Activated CD4-positive, alpha-beta T cell treated with anti-CD3 and anti-CD28 coated beads, Interleukin-2, amount 10 ng/mL, durations not matched to agents 24 days and 14 days (primary cell): ENCODE measurements at regions not wholly inside any gene's neighbourhood (a gene's known extent, or its start where the extent isn't known, plus 50 kb on each side); places are given as distances from the start of the nearest gene placed in this dataset.

ENCODE experiments used
- DNase-seq: peaks from one replicate; pipeline ENCODE4 v3.0.0; 2022
- H3K27ac Mint-ChIP-seq: one replicate; pipeline ENCODE4 v1.8.0; 2022; ENCODE audit warnings: mild to moderate bottlenecking, mixed read lengths
- H3K27me3 Mint-ChIP-seq: one replicate; pipeline ENCODE4 v1.8.0; 2022; ENCODE audit warnings: mixed read lengths
- H3K36me3 Mint-ChIP-seq: one replicate; pipeline ENCODE4 v1.8.0; 2022; ENCODE audit warnings: low read depth, mild to moderate bottlenecking, mixed read lengths
- H3K4me1 Mint-ChIP-seq: one replicate; pipeline ENCODE4 v1.8.0; 2021; ENCODE audit warnings: mixed read lengths
- H3K4me3 Mint-ChIP-seq: one replicate; pipeline ENCODE4 v1.8.0; 2022; ENCODE audit warnings: mild to moderate bottlenecking, moderate library complexity, mixed read lengths
- H3K9me3 Mint-ChIP-seq: one replicate; pipeline ENCODE4 v1.8.0; 2021; ENCODE audit warnings: mixed read lengths
- intact Hi-C: fragments of 100-400 bp; cut with micrococcal nuclease; formaldehyde crosslinking; loops from one replicate; pipeline ENCODE4 v1.15.1; 2023

- DNase-seq: no peak
- Mint-ChIP-seq H3K4me3 (no peak overlapping the region), H3K27ac (no peak overlapping the region), H3K4me1 (no peaks in the 10 kb centered on the region), H3K9me3 (no peaks in the 10 kb centered on the region), H3K36me3 (no peaks in the 10 kb centered on the region), H3K27me3 (no peaks in the 10 kb centered on the region)
- intact Hi-C loops: no loop called here
Observed at GRCh38 chr2:239693330-239693729, 292.5 kb upstream of the HDAC4 start.

GRCh38 chr2:239692919-239693318, 292.1 kb upstream of the HDAC4 start:
- H3K9me3 Mint-ChIP-seq: no peaks in the 10 kb centered on the region
- H3K27me3 Mint-ChIP-seq: no peaks in the 10 kb centered on the region
- no peak overlapping the region for H3K27ac Mint-ChIP-seq
- intact Hi-C loops: no loop called here
- no peak overlapping the region for H3K4me3 Mint-ChIP-seq
- DNase-seq: no peak
- H3K36me3 Mint-ChIP-seq: no peaks in the 10 kb centered on the region
- no peaks in the 10 kb centered on the region for H3K4me1 Mint-ChIP-seq

GRCh38 chr2:239692362-239692851, 291.6 kb upstream of the HDAC4 start:
- intact Hi-C loops: no loop called here
- no peaks in the 10 kb centered on the region for H3K36me3 Mint-ChIP-seq
- H3K4me1 Mint-ChIP-seq: no peaks in the 10 kb centered on the region
- no peak overlapping the region for H3K4me3 Mint-ChIP-seq
- H3K27me3 Mint-ChIP-seq: peaks cover 1% of the 10 kb centered on the region
- H3K9me3 Mint-ChIP-seq: no peaks in the 10 kb centered on the region
- no peak for DNase-seq
- no peak overlapping the region for H3K27ac Mint-ChIP-seq

GRCh38 chr2:239691720-239692119, 290.9 kb upstream of the HDAC4 start:
- Mint-ChIP-seq H3K4me1 (no peaks in the 10 kb centered on the region), H3K27me3 (peaks cover 1% of the 10 kb centered on the region), H3K27ac (no peak overlapping the region), H3K9me3 (no peaks in the 10 kb centered on the region), H3K36me3 (no peaks in the 10 kb centered on the region), H3K4me3 (no peak overlapping the region)
- intact Hi-C loops: no loop called here
- DNase-seq: no peak

GRCh38 chr2:239690651-239691631, 290.1 kb upstream of the HDAC4 start:
- Mint-ChIP-seq H3K9me3 (no peaks in the 10 kb centered on the region), H3K27ac (no peak overlapping the region), H3K36me3 (no peaks in the 10 kb centered on the region), H3K4me1 (no peaks in the 10 kb centered on the region), H3K4me3 (no peak overlapping the region), H3K27me3 (peaks cover 1% of the 10 kb centered on the region)
- intact Hi-C loops: no loop called here
- no peak for DNase-seq

- intact Hi-C loops: no loop called here
- DNase-seq: no peak
- no peak overlapping the region for H3K27ac Mint-ChIP-seq
- H3K4me1 Mint-ChIP-seq: no peaks in the 10 kb centered on the region
- no peak overlapping the region for H3K4me3 Mint-ChIP-seq
- no peaks in the 10 kb centered on the region for H3K9me3 Mint-ChIP-seq
- no peaks in the 10 kb centered on the region for H3K36me3 Mint-ChIP-seq
- peaks cover 3% of the 10 kb centered on the region for H3K27me3 Mint-ChIP-seq
Observed at GRCh38 chr2:239689985-239690384, 289.2 kb upstream of the HDAC4 start.

GRCh38 chr2:239689410-239689809, 288.6 kb upstream of the HDAC4 start:
- intact Hi-C loops: no loop called here
- Mint-ChIP-seq H3K4me1 (no peaks in the 10 kb centered on the region), H3K36me3 (no peaks in the 10 kb centered on the region), H3K27ac (no peak overlapping the region), H3K9me3 (no peaks in the 10 kb centered on the region), H3K27me3 (peaks cover 3% of the 10 kb centered on the region), H3K4me3 (no peak overlapping the region)
- no peak for DNase-seq

- intact Hi-C loops: no loop called here
- Mint-ChIP-seq H3K27ac (no peak overlapping the region), H3K9me3 (no peaks in the 10 kb centered on the region), H3K4me3 (no peak overlapping the region), H3K4me1 (no peaks in the 10 kb centered on the region), H3K27me3 (peaks cover 5% of the 10 kb centered on the region), H3K36me3 (no peaks in the 10 kb centered on the region)
- no peak for DNase-seq
Observed at GRCh38 chr2:239688840-239689239, 288.0 kb upstream of the HDAC4 start.

GRCh38 chr2:239688122-239688681, 287.4 kb upstream of the HDAC4 start:
- H3K4me1 Mint-ChIP-seq: no peaks in the 10 kb centered on the region
- DNase-seq: no peak
- H3K4me3 Mint-ChIP-seq: no peak overlapping the region
- intact Hi-C loops: no loop called here
- no peak overlapping the region for H3K27ac Mint-ChIP-seq
- peaks cover 7% of the 10 kb centered on the region for H3K27me3 Mint-ChIP-seq
- H3K9me3 Mint-ChIP-seq: no peaks in the 10 kb centered on the region
- H3K36me3 Mint-ChIP-seq: no peaks in the 10 kb centered on the region

- DNase-seq: no peak
- Mint-ChIP-seq H3K4me1 (no peaks in the 10 kb centered on the region), H3K27ac (no peak overlapping the region), H3K36me3 (no peaks in the 10 kb centered on the region), H3K4me3 (no peak overlapping the region), H3K9me3 (no peaks in the 10 kb centered on the region), H3K27me3 (peaks cover 11% of the 10 kb centered on the region)
- intact Hi-C loops: no loop called here
Observed at GRCh38 chr2:239687441-239687840, 286.6 kb upstream of the HDAC4 start.

GRCh38 chr2:239685965-239686364, 285.1 kb upstream of the HDAC4 start:
- Mint-ChIP-seq H3K27ac (no peak overlapping the region), H3K4me1 (no peaks in the 10 kb centered on the region), H3K27me3 (peaks cover 20% of the 10 kb centered on the region), H3K4me3 (no peak overlapping the region), H3K9me3 (no peaks in the 10 kb centered on the region), H3K36me3 (no peaks in the 10 kb centered on the region)
- intact Hi-C loops: no loop called here
- DNase-seq: no peak

- intact Hi-C loops: no loop called here
- no peak overlapping the region for H3K4me3 Mint-ChIP-seq
- no peak for DNase-seq
- H3K9me3 Mint-ChIP-seq: no peaks in the 10 kb centered on the region
- H3K36me3 Mint-ChIP-seq: no peaks in the 10 kb centered on the region
- H3K4me1 Mint-ChIP-seq: no peaks in the 10 kb centered on the region
- H3K27ac Mint-ChIP-seq: no peak overlapping the region
- peaks cover 23% of the 10 kb centered on the region for H3K27me3 Mint-ChIP-seq
Observed at GRCh38 chr2:239685556-239685955, 284.7 kb upstream of the HDAC4 start.

GRCh38 chr2:239684996-239685395, 284.2 kb upstream of the HDAC4 start:
- no peaks in the 10 kb centered on the region for H3K9me3 Mint-ChIP-seq
- H3K4me1 Mint-ChIP-seq: no peaks in the 10 kb centered on the region
- H3K27ac Mint-ChIP-seq: no peak overlapping the region
- intact Hi-C loops: no loop called here
- DNase-seq: no peak
- H3K36me3 Mint-ChIP-seq: no peaks in the 10 kb centered on the region
- H3K27me3 Mint-ChIP-seq: peaks cover 23% of the 10 kb centered on the region
- H3K4me3 Mint-ChIP-seq: no peak overlapping the region

GRCh38 chr2:239684271-239684810, 283.5 kb upstream of the HDAC4 start:
- H3K27me3 Mint-ChIP-seq: peaks cover 23% of the 10 kb centered on the region
- no peaks in the 10 kb centered on the region for H3K9me3 Mint-ChIP-seq
- H3K4me1 Mint-ChIP-seq: no peaks in the 10 kb centered on the region
- no peak for DNase-seq
- no peaks in the 10 kb centered on the region for H3K36me3 Mint-ChIP-seq
- intact Hi-C loops: no loop called here
- no peak overlapping the region for H3K4me3 Mint-ChIP-seq
- no peak overlapping the region for H3K27ac Mint-ChIP-seq
